Liver (tissue), 8 donors: ENCODE measurements at regions not wholly inside any gene's neighbourhood (a gene's known extent, or its start where the extent isn't known, plus 50 kb on each side); places are given as distances from the start of the nearest gene placed in this dataset.
A peak's percentile ranks its signal among the peaks of the same experiment; 100 is the strongest.

ENCODE experiments used
- DNase-seq: peaks from one replicate; pipeline ENCODE4 v3.0.0-alpha.2; 2017; ENCODE audit warnings: low spot score
- H3K27ac ChIP-seq, 2 donors: one replicate each; pipeline ENCODE4 v1.7.0; 2013; ENCODE audit warnings: inconsistent platforms in 2 of 2, low read length in 2 of 2, control low read depth in 1 of 2, low read depth in 1 of 2, mild to moderate bottlenecking in 1 of 2
- H3K27me3 ChIP-seq, 4 donors: one replicate each; pipeline versions ENCODE4 v1.6.1 to v1.7.0; 2013; ENCODE audit warnings: low read length in 3 of 4, inconsistent platforms in 1 of 4, mild to moderate bottlenecking in 1 of 4, moderate library complexity in 1 of 4; ENCODE audit not compliant: control insufficient read depth in 4 of 4, insufficient read depth in 4 of 4
- H3K36me3 ChIP-seq, 4 donors: one replicate each; pipeline versions ENCODE4 v1.6.1 to v1.7.0; 2013; ENCODE audit warnings: low read length in 3 of 4, mild to moderate bottlenecking in 3 of 4, low read depth in 1 of 4, moderate library complexity in 1 of 4; ENCODE audit not compliant: control insufficient read depth in 4 of 4, insufficient read depth in 3 of 4
- H3K4me1 ChIP-seq, 4 donors: one replicate each; pipeline versions ENCODE4 v1.6.1 to v1.7.0; 2013; ENCODE audit warnings: low read length in 3 of 4, mild to moderate bottlenecking in 3 of 4, moderate library complexity in 1 of 4; ENCODE audit not compliant: control insufficient read depth in 4 of 4, insufficient read depth in 4 of 4
- H3K4me3 ChIP-seq, 3 donors: one replicate each; pipeline versions ENCODE4 v1.6.1 to v1.7.0; 2013; ENCODE audit warnings: low read length in 3 of 3, control low read depth in 1 of 3, low read depth in 1 of 3, mild to moderate bottlenecking in 1 of 3
- H3K9ac ChIP-seq, 2 donors: one replicate each; pipeline ENCODE4 v1.7.0; 2013; ENCODE audit warnings: low read length in 2 of 2, mild to moderate bottlenecking in 2 of 2, moderate library complexity in 2 of 2, control low read depth in 1 of 2, low read depth in 1 of 2
- H3K9me3 ChIP-seq, 4 donors: one replicate each; pipeline versions ENCODE4 v1.6.1 to v1.7.0; 2013; ENCODE audit warnings: low read length in 3 of 4; ENCODE audit not compliant: control insufficient read depth in 4 of 4
- CTCF ChIP-seq: fragments of 150-350 bp; IDR thresholded peaks from 2 replicates; pipeline ENCODE4 v1.5.1; 2017; ENCODE audit warnings: improper control_type of control experiment, low read depth, low read length; ENCODE audit not compliant: missing input control
- EGR1 ChIP-seq, 2 donors: IDR thresholded peaks; 2 replicates each; pipeline ENCODE4 v1.6.1; 2016 to 2018; ENCODE audit warnings: antibody characterized with exemption in 2 of 2, low read depth in 2 of 2
- FOXA1 ChIP-seq: IDR thresholded peaks from 2 replicates; pipeline ENCODE4 v1.6.1; 2016; ENCODE audit warnings: antibody characterized with exemption
- FOXA2 ChIP-seq: IDR thresholded peaks from 2 replicates; pipeline ENCODE4 v1.6.1; 2016; ENCODE audit warnings: antibody characterized with exemption
- GABPA ChIP-seq, 2 donors: IDR thresholded peaks in 1 of 2; conservative IDR thresholded peaks in 1 of 2; 2 replicates each; pipeline ENCODE4 v1.6.1; 2016; ENCODE audit warnings: antibody characterized with exemption in 2 of 2, mild to moderate bottlenecking in 1 of 2, moderate library complexity in 1 of 2
- HNF4A ChIP-seq, 2 donors: conservative IDR thresholded peaks; 2 replicates each; pipeline ENCODE4 v1.6.1; 2016; ENCODE audit warnings: antibody characterized with exemption in 2 of 2, mild to moderate bottlenecking in 2 of 2
- HNF4G ChIP-seq: IDR thresholded peaks from 2 replicates; pipeline ENCODE4 v1.6.1; 2016; ENCODE audit warnings: antibody characterized with exemption
- JUND ChIP-seq, 2 donors: IDR thresholded peaks; 2 replicates each; pipeline ENCODE4 v1.6.1; 2016; ENCODE audit warnings: antibody characterized with exemption in 2 of 2
- NR2F2 ChIP-seq: IDR thresholded peaks from 2 replicates; pipeline ENCODE4 v1.6.1; 2016; ENCODE audit warnings: antibody characterized with exemption
- RAD21 ChIP-seq, 2 donors: IDR thresholded peaks; 2 replicates each; pipeline ENCODE4 v1.6.1; 2016; ENCODE audit warnings: antibody characterized with exemption in 2 of 2, mild to moderate bottlenecking in 2 of 2
- RXRA ChIP-seq, 2 donors: IDR thresholded peaks; 2 replicates each; pipeline ENCODE4 v1.6.1; 2017 to 2018; ENCODE audit warnings: antibody characterized with exemption in 2 of 2, mild to moderate bottlenecking in 1 of 2
- SP1 ChIP-seq: IDR thresholded peaks from 2 replicates; pipeline ENCODE4 v1.6.1; 2018; ENCODE audit warnings: antibody characterized with exemption, mild to moderate bottlenecking
- TAF1 ChIP-seq: conservative IDR thresholded peaks from 2 replicates; pipeline ENCODE4 v1.6.1; 2016; ENCODE audit warnings: antibody characterized with exemption, mild to moderate bottlenecking
- YY1 ChIP-seq: IDR thresholded peaks from 2 replicates; pipeline ENCODE4 v1.6.1; 2016; ENCODE audit warnings: antibody characterized with exemption, mild to moderate bottlenecking
- ZBTB33 ChIP-seq: IDR thresholded peaks from 2 replicates; pipeline ENCODE4 v1.6.1; 2016; ENCODE audit warnings: antibody characterized with exemption
- WGBS: extraction: QIAGEN DNeasy Blood & Tissue Kit; methylation state at CpG from one replicate; pipeline ENCODE4 v1.1.7; 2013; 5-methylcytosine and 5-hydroxymethylcytosine counted together
- TF ChIP-seq, protein P1 (sequence below): IDR thresholded peaks from 2 replicates; pipeline ENCODE4 v1.6.1; 2016; ENCODE audit warnings: antibody characterized with exemption
- TF ChIP-seq, protein P2 (sequence below): IDR thresholded peaks from 2 replicates; pipeline ENCODE4 v1.6.1; 2016; ENCODE audit warnings: antibody characterized with exemption
- TF ChIP-seq, protein P3 (sequence below): IDR thresholded peaks from 2 replicates; pipeline ENCODE4 v1.6.1; 2016; ENCODE audit warnings: antibody characterized with exemption, mild to moderate bottlenecking
- donor health status: healthy.
- donor health status: healthy.
- donor health status: healthy.
- donor health status: healthy.
- donor health status: healthy.

DNA sequence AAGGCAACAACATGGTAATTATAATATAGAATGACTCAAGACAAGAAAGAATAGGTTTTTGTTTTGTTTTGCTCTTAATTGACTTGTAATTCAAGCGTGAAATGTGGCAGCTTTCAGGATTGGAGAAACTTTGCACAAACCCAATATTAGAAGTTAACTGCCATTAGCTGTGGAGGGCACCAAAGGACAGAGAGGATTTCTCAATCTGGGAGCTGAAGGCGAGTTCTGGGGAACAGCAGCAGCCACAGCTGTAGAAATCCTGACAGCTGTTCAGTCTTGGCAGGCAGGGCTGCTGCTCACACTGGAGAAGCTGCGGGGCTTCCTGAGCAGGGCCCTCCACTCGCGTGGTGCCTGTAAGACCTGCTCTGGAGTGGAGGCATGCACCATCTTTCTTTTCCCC, 182.2 kb upstream of the IL12A start:
- H3K9ac ChIP-seq = no peak overlapping the region
- no peak for TF ChIP-seq NR2F2
- no peak for TF ChIP-seq YY1
- TF ChIP-seq, protein P1, sequence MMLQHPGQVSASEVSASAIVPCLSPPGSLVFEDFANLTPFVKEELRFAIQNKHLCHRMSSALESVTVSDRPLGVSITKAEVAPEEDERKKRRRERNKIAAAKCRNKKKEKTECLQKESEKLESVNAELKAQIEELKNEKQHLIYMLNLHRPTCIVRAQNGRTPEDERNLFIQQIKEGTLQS = no peak
- TF ChIP-seq RXRA (IDR thresholded peaks at IDR 0.05) = peak; percentile 12 to 48
- no peak for TF ChIP-seq CTCF
- TF ChIP-seq, protein P2, sequence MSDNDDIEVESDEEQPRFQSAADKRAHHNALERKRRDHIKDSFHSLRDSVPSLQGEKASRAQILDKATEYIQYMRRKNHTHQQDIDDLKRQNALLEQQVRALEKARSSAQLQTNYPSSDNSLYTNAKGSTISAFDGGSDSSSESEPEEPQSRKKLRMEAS = no peak
- no peak for TF ChIP-seq ZBTB33
- no peak for TF ChIP-seq HNF4G
- TF ChIP-seq, protein P3, sequence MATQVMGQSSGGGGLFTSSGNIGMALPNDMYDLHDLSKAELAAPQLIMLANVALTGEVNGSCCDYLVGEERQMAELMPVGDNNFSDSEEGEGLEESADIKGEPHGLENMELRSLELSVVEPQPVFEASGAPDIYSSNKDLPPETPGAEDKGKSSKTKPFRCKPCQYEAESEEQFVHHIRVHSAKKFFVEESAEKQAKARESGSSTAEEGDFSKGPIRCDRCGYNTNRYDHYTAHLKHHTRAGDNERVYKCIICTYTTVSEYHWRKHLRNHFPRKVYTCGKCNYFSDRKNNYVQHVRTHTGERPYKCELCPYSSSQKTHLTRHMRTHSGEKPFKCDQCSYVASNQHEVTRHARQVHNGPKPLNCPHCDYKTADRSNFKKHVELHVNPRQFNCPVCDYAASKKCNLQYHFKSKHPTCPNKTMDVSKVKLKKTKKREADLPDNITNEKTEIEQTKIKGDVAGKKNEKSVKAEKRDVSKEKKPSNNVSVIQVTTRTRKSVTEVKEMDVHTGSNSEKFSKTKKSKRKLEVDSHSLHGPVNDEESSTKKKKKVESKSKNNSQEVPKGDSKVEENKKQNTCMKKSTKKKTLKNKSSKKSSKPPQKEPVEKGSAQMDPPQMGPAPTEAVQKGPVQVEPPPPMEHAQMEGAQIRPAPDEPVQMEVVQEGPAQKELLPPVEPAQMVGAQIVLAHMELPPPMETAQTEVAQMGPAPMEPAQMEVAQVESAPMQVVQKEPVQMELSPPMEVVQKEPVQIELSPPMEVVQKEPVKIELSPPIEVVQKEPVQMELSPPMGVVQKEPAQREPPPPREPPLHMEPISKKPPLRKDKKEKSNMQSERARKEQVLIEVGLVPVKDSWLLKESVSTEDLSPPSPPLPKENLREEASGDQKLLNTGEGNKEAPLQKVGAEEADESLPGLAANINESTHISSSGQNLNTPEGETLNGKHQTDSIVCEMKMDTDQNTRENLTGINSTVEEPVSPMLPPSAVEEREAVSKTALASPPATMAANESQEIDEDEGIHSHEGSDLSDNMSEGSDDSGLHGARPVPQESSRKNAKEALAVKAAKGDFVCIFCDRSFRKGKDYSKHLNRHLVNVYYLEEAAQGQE = no peak
- no peak for TF ChIP-seq FOXA1
- peak; percentile 11 for TF ChIP-seq SP1
- TF ChIP-seq EGR1 (IDR thresholded peaks at IDR 0.05; ENCODE audit: low read depth in 2 of 2) = no peak
- TF ChIP-seq GABPA (IDR thresholded peaks at IDR 0.05 in 1 of 2, conservative IDR thresholded peaks at IDR 0.05 in 1 of 2) = no peak
- peak in 1 of 2 donors; percentile 6 for TF ChIP-seq HNF4A (conservative IDR thresholded peaks at IDR 0.05)
- no peak for TF ChIP-seq TAF1
- TF ChIP-seq JUND (IDR thresholded peaks at IDR 0.05) = no peak
- TF ChIP-seq RAD21 (IDR thresholded peaks at IDR 0.05) = peak; percentile 7 to 36
- no peak for TF ChIP-seq FOXA2
- no peak for DNase-seq
- H3K36me3 ChIP-seq = no peaks in the 10 kb centered on the region
- no peak overlapping the region for H3K27ac ChIP-seq
- H3K4me1 ChIP-seq = peaks cover 0 to 11% (median 10%) of the 10 kb centered on the region in 4 donors
- no peak overlapping the region for H3K4me3 ChIP-seq
- no peaks in the 10 kb centered on the region for H3K27me3 ChIP-seq
- H3K9me3 ChIP-seq = no peaks in the 10 kb centered on the region
- 56% methylated on average over 5 of the region's 5 CpGs for WGBS
